GM21576 (cell line): ENCODE measurements at regions not wholly inside any gene's neighbourhood (a gene's known extent, or its start where the extent isn't known, plus 50 kb on each side); places are given as distances from the start of the nearest gene placed in this dataset.

Experiments
- ATAC-seq: cut with Tn5 transposase; IDR thresholded peaks from one replicate; pipeline ENCODE4 v1.9.1; 2021; ENCODE audit warnings: mild to moderate bottlenecking, moderate library complexity; ENCODE audit not compliant: unreplicated experiment

GRCh38 chr4:181688432-181688831 is 554.8 kb upstream of the TENM3 start:
- no peak for ATAC-seq

DNA sequence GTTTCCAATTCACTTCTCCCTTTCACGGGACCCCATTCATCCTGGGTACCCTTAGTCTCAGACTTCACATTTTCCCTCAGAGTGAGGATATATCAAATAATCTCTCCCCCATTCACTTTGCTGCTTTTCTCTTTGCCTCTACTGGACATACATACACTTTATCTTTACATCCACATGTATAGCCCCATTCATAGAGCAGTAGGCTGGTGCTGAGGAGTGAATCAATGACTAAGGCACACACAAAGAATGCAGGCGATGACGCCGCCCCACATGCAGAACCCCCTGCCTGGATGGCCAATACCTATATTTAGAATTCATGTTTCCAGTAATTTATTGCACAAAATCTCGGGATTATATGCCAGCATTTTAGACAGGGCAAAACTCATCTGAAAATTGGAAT is 554.3 kb upstream of the TENM3 start:
- ATAC-seq = no peak

- no peak for ATAC-seq
Measured at GRCh38 chr4:181690498-181690897, 552.7 kb upstream of the TENM3 start.

GRCh38 chr4:181692965-181693364 is 550.2 kb upstream of the TENM3 start:
- no peak for ATAC-seq

GRCh38 chr4:181693517-181693916 is 549.7 kb upstream of the TENM3 start:
- no peak for ATAC-seq

DNA sequence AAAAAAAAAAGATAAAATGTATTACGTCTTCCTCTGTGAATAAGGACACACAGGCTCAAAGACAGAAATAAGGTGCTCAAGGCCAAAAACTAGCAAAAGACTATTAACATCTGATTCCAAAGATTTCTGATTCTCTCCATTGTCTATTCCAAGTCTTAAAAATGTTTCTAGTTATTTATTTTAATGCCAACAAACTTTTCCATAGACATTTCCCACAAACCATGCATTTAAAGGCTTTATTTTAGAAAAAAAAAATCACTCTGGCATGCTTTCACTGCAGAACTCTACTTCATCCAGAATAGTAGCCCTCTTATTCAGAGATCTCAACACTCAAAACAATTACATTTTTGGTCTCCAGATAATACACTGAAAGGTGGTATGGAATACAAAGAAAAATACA is 545.0 kb upstream of the TENM3 start:
- no peak for ATAC-seq

DNA sequence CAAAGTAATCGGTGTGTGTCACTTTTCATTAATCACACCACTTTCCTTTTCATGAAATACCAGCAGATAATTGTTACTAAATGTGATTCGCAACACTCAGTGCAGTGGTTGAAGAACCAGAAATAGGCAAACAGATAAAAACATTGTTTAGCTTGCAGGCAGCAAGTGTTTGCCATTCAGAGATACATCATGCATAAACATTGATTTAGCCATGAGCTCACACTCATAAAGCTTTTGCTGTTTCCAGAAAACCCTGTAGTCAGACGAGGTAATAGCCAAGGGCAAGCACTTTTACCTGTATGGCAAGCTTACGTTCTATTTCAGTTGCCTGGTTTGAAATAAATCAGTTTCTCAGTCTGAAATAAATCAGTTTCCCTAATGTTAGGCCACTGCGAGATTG is 542.0 kb upstream of the TENM3 start:
- ATAC-seq = no peak

DNA sequence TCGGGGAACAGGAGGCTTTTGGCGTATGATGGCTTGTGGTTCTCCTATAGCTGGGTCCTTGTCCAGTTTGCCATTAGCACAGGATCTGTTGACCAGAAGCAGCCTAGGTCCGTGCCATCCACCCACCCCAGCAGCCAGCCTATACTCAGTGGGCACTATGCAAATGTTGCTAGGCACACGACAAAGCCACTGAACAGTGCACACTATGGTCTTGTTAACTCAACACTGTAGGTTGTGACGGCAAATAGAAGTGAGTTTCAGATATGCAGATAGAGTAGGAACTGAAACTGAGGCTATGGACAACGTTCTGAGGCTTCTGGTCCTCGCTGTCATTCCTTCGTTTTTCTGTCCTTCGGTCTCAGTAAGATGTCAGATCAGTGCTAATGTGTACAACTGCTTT is 541.3 kb upstream of the TENM3 start:
- ATAC-seq = no peak

- no peak for ATAC-seq
Measured at GRCh38 chr4:181702864-181703495, 540.2 kb upstream of the TENM3 start.

- no peak for ATAC-seq
Measured at GRCh38 chr4:181710143-181710542, 533.1 kb upstream of the TENM3 start.

- no peak for ATAC-seq
Measured at GRCh38 chr4:181711387-181711786, 531.8 kb upstream of the TENM3 start.

- ATAC-seq = no peak
Measured at GRCh38 chr4:181728305-181728966, 514.8 kb upstream of the TENM3 start.

DNA sequence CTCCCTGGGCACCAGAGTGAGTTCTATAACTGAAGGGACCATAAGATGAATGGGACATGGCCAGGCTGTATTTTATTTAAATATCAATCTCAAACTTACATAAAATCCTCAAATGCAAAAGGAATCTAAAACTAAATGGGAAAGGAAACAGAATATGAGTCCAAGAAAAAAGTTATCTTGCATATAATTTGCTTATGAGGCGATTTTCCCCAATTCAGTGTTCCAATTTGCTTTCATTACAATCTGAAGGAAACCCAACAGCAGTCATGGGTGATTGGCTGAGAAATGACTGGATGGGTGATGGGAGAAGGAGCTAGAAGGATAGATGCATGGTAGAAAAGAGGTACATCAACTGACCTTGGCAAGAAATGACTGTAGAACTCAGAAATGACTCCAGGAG is 511.3 kb upstream of the TENM3 start:
- ATAC-seq = no peak

GRCh38 chr4:181737744-181738143 is 505.5 kb upstream of the TENM3 start:
- no peak for ATAC-seq

DNA sequence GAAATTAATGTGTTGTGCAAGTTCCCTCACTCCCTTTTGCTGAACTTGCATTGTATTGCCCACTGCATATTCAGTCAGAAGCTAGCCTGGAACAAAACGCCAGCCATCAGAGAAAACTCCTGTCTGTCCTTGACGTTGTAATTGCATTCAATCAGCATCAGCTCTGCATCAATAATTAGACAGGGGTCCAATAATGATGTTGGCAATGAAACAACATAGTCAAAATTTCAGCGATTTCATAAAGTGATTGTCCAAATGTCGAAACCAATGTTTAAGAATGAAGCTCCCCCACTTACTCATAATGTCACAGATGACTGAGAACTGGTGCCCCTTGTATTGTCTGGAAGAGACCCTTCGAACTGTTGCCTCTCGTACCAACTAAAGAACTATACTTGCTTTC is 504.2 kb upstream of the TENM3 start:
- no peak for ATAC-seq

DNA sequence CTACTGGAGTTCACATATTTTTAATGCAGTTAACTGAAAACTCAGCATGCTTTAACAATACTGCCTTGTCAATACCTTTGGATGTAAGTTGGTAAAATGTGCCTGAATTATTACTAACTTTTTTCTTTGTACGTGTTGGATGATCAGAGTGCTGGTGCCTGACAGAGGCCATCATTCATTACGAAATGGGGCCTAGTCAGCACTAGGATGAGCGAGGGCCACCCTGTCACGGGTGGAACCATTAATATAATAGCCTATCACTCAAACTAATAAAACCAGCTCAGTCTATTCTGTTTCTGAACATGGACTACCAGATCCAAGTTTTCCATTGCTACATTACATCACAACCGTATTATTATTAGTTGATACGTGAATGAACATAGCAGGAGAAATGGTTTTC is 501.7 kb upstream of the TENM3 start:
- no peak for ATAC-seq

- no peak for ATAC-seq
Measured at GRCh38 chr4:181745933-181746625, 497.1 kb upstream of the TENM3 start.

DNA sequence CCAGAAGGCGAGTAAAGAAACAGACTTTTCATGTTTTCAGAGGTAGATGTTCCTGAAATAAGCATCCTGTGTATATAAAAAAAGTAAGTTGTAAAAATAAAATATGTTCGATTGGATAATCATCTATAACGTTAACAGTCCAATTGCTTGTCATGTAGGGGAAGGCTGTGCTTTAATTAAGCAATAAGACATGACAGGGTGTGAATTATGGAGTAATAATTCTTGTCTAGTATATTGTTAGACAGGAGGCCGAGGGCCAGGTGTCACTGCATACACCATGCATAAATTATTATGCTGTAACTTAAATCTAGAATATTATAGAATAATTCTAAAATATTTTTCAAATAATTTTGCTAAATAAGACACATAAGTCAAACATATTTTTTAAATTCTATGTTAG is 494.6 kb upstream of the TENM3 start:
- no peak for ATAC-seq

DNA sequence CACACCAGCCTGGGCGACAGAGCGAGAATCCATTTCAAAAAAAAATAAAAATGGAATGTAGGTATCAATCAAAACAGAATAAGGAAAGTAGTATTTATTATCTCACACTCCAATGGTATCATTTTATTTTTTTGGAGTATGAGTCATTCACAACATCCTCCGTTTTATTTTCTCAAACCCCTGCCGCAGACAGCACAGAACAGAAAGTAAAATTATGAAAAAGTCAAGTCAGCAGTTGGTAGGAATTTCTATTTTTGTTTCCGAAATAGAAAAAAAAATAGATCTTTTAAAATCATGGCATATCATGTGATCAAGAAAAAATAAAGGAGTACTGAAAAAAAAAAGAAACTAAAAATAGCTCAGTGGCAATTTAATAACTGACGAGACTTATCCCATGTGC is 490.7 kb upstream of the TENM3 start:
- ATAC-seq = no peak

- ATAC-seq = no peak
Measured at GRCh38 chr4:181753207-181753606, 490.0 kb upstream of the TENM3 start.

DNA sequence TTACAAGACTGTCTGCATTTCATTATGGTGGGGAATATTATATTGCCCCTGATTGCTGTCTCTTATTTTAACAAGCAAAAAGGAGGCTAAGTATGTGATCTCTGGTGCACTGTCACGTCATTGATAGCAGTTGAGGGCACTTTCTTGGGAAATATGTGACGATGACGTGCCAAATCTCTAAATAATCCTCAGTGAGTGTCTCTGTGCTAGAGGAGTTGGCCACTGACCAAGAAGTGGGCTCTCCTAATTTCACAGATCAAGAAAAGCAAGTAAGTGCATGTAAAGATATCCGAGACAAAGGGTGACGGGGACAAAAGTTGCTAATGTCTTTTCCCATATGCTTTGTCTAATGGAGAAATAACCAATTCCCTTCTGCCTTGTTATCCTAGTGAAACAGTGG is 487.4 kb upstream of the TENM3 start:
- ATAC-seq = no peak

- ATAC-seq = no peak
Measured at GRCh38 chr4:181756451-181757095, 486.6 kb upstream of the TENM3 start.
